Stimulated activated CD4-positive, alpha-beta T cell treated with anti-CD3 and anti-CD28 coated beads, TNF-alpha, amount 100 ng/mL, for 4 hours (primary cell): ENCODE measurements at regions not wholly inside any gene's neighbourhood (a gene's known extent, or its start where the extent isn't known, plus 50 kb on each side); places are given as distances from the start of the nearest gene placed in this dataset.
"Not testable (repeated sequence)": the region's sequence is repeated elsewhere in the genome, so short reads cannot be mapped to it uniquely, and the experiment has no call there.

ENCODE experiments used
- DNase-seq, 3 experiments: peaks; one replicate each; pipeline ENCODE4 v3.0.0-alpha.2; 2020; ENCODE audit warnings: low read depth in 3 of 3

- no peak for DNase-seq
Observed at GRCh38 chr3:170651260-170651845, 65.5 kb upstream of the SLC7A14 start.

- not testable (repeated sequence) for DNase-seq
Observed at GRCh38 chr3:170650557-170650956, 64.7 kb upstream of the SLC7A14 start.

GRCh38 chr3:170644711-170645110 lies 58.8 kb upstream of the SLC7A14 start:
- DNase-seq, result no peak

GRCh38 chr3:170643831-170644230 lies 58.0 kb upstream of the SLC7A14 start:
- DNase-seq, result no peak

GRCh38 chr3:170642882-170643601 lies 57.2 kb upstream of the SLC7A14 start:
- no peak for DNase-seq

GRCh38 chr3:170641510-170642236 lies 55.8 kb upstream of the SLC7A14 start:
- no peak for DNase-seq

- no peak for DNase-seq
Observed at GRCh38 chr3:170640737-170641171, 54.9 kb upstream of the SLC7A14 start.

GRCh38 chr3:170638988-170639387 lies 53.1 kb upstream of the SLC7A14 start:
- DNase-seq, result no peak

- DNase-seq, result no peak
Observed at GRCh38 chr3:170637306-170637705, 51.4 kb upstream of the SLC7A14 start.

- DNase-seq, result no peak
Observed at GRCh38 chr3:170636400-170636973, 50.6 kb upstream of the SLC7A14 start.
